SH-SY5Y (cell line): ENCODE measurements at regions not wholly inside any gene's neighbourhood (a gene's known extent, or its start where the extent isn't known, plus 50 kb on each side); places are given as distances from the start of the nearest gene placed in this dataset.

Experiments
- GATA2 ChIP-seq: IDR thresholded peaks from 2 replicates; pipeline ENCODE4 v1.6.1; 2011; ENCODE audit warnings: mild to moderate bottlenecking, low read depth, low read length
- GATA3 ChIP-seq: IDR thresholded peaks from 2 replicates; pipeline ENCODE4 v1.6.1; 2011; ENCODE audit warnings: low read depth, mild to moderate bottlenecking, low read length, moderate library complexity

GRCh38 chr4:174038481-174038880 is 245.0 kb downstream of the FBXO8 start:
- no peak for TF ChIP-seq GATA3
- no peak for TF ChIP-seq GATA2
